ENCODE measurements at regions not wholly inside any gene's neighbourhood (a gene's known extent, or its start where the extent isn't known, plus 50 kb on each side); places are given as distances from the start of the nearest gene placed in this dataset.

- POLR2A ChIA-PET = no interaction called here
- TF ChIP-seq CTCF (IDR thresholded peaks at IDR 0.05; ENCODE audit: insufficient read depth in 1 of 2, low read depth in 1 of 2, low read length in 1 of 2, severe bottlenecking in 1 of 2, unreplicated experiment in 1 of 2) = no peak
- Histone ChIP-seq H3K36me3 (ENCODE audit: control insufficient read depth, insufficient read depth, low read length) (no peaks in the 10 kb centered on the region), H3K4me1 (peaks cover 7% of the 10 kb centered on the region; the same call in 1 of the 2 replicates), H3K9me3 (no peaks in the 10 kb centered on the region), H3K4me3 (ENCODE audit: low read depth, low read length) (no peak overlapping the region), H3K27me3 (replicated peaks; ENCODE audit: control insufficient read depth, insufficient read depth, low read length) (no peaks in the 10 kb centered on the region)
- no peak overlapping the region for H3K4me3 Mint-ChIP-seq (ENCODE audit: unreplicated experiment)
- H3K36me3 Mint-ChIP-seq (ENCODE audit: insufficient read depth, unreplicated experiment) = no peaks in the 10 kb centered on the region
- intact Hi-C loops (cut with micrococcal nuclease; ENCODE audit: unreplicated experiment) = no loop called here
- CTCF ChIA-PET = no interaction called here
- no TSS peak for BruUV-seq (replicated peaks)
- no peaks in the 10 kb centered on the region for H3K9me3 Mint-ChIP-seq (ENCODE audit: unreplicated experiment)
- H3K27me3 Mint-ChIP-seq (ENCODE audit: insufficient read depth, unreplicated experiment) = no peaks in the 10 kb centered on the region
- H3K4me1 Mint-ChIP-seq (ENCODE audit: low read depth, unreplicated experiment) = no peaks in the 10 kb centered on the region
- no peak overlapping the region for H3K27ac Mint-ChIP-seq (ENCODE audit: unreplicated experiment)
- DNase-seq = no peak
Measured at GRCh38 chr4:58776627-58777026, 1666.4 kb upstream of the IGFBP7 start.

GRCh38 chr4:58767598-58767997, 1657.4 kb upstream of the IGFBP7 start:
- BruUV-seq (replicated peaks) = no TSS peak
- ChIA-PET POLR2A (no interaction called here), CTCF (no interaction called here)
- H3K9me3 Mint-ChIP-seq (ENCODE audit: unreplicated experiment) = no peaks in the 10 kb centered on the region
- Histone ChIP-seq H3K4me3 (ENCODE audit: low read depth, low read length) (no peak overlapping the region), H3K9me3 (no peaks in the 10 kb centered on the region), H3K27me3 (replicated peaks; ENCODE audit: control insufficient read depth, insufficient read depth, low read length) (no peaks in the 10 kb centered on the region), H3K4me1 (no peaks in the 10 kb centered on the region), H3K36me3 (ENCODE audit: control insufficient read depth, insufficient read depth, low read length) (no peaks in the 10 kb centered on the region)
- intact Hi-C loops (cut with micrococcal nuclease; ENCODE audit: unreplicated experiment) = no loop called here
- DNase-seq = no peak
- H3K27me3 Mint-ChIP-seq (ENCODE audit: insufficient read depth, unreplicated experiment) = no peaks in the 10 kb centered on the region
- no peak for TF ChIP-seq CTCF (IDR thresholded peaks at IDR 0.05; ENCODE audit: insufficient read depth in 1 of 2, low read depth in 1 of 2, low read length in 1 of 2, severe bottlenecking in 1 of 2, unreplicated experiment in 1 of 2)
- no peaks in the 10 kb centered on the region for H3K36me3 Mint-ChIP-seq (ENCODE audit: insufficient read depth, unreplicated experiment)
- H3K4me3 Mint-ChIP-seq (ENCODE audit: unreplicated experiment) = no peak overlapping the region
- H3K27ac Mint-ChIP-seq (ENCODE audit: unreplicated experiment) = no peak overlapping the region
- H3K4me1 Mint-ChIP-seq (ENCODE audit: low read depth, unreplicated experiment) = no peaks in the 10 kb centered on the region

GRCh38 chr4:58766763-58767162, 1656.6 kb upstream of the IGFBP7 start:
- ChIA-PET CTCF (no interaction called here), POLR2A (no interaction called here)
- no peak for TF ChIP-seq CTCF (IDR thresholded peaks at IDR 0.05; ENCODE audit: insufficient read depth in 1 of 2, low read depth in 1 of 2, low read length in 1 of 2, severe bottlenecking in 1 of 2, unreplicated experiment in 1 of 2)
- H3K27me3 Mint-ChIP-seq (ENCODE audit: insufficient read depth, unreplicated experiment) = no peaks in the 10 kb centered on the region
- DNase-seq = no peak
- Histone ChIP-seq H3K9me3 (no peaks in the 10 kb centered on the region), H3K27me3 (replicated peaks; ENCODE audit: control insufficient read depth, insufficient read depth, low read length) (no peaks in the 10 kb centered on the region), H3K4me1 (no peaks in the 10 kb centered on the region), H3K36me3 (ENCODE audit: control insufficient read depth, insufficient read depth, low read length) (no peaks in the 10 kb centered on the region), H3K4me3 (ENCODE audit: low read depth, low read length) (no peak overlapping the region)
- no peak overlapping the region for H3K27ac Mint-ChIP-seq (ENCODE audit: unreplicated experiment)
- BruUV-seq (replicated peaks) = no TSS peak
- intact Hi-C loops (cut with micrococcal nuclease; ENCODE audit: unreplicated experiment) = no loop called here
- no peaks in the 10 kb centered on the region for H3K4me1 Mint-ChIP-seq (ENCODE audit: low read depth, unreplicated experiment)
- no peaks in the 10 kb centered on the region for H3K36me3 Mint-ChIP-seq (ENCODE audit: insufficient read depth, unreplicated experiment)
- H3K9me3 Mint-ChIP-seq (ENCODE audit: unreplicated experiment) = no peaks in the 10 kb centered on the region
- H3K4me3 Mint-ChIP-seq (ENCODE audit: unreplicated experiment) = no peak overlapping the region

Measured in Caco-2 (cell line).